HEK293 (cell line): ENCODE measurements at regions not wholly inside any gene's neighbourhood (a gene's known extent, or its start where the extent isn't known, plus 50 kb on each side); places are given as distances from the start of the nearest gene placed in this dataset.

ENCODE experiments used
- CTCF ChIA-PET: fragments of 350-600 bp; formaldehyde crosslinking; extraction: SDS; loops from one replicate; lab custom pipeline; 2021; ENCODE audit warnings: antibody characterized with exemption; lab: Yijun Ruan, JAX
- POLR2A ChIA-PET: fragments of 300-600 bp; formaldehyde crosslinking; extraction: SDS; loops from one replicate; lab custom pipeline; 2020; ENCODE audit warnings: antibody characterized with exemption, inconsistent platforms; lab: Yijun Ruan, JAX
- H3K27ac ChIP-seq: fragments of 200-500 bp; sonication (Bioruptor generic); 2 replicates; pipeline ENCODE4 v1.5.1; 2014; ENCODE audit warnings: low read depth, low read length, control low read depth, inconsistent platforms; ENCODE audit errors: extremely low read depth
- H3K36me3 ChIP-seq, 2 experiments: fragments of 200-500 bp in 1 of 2; sonication (Bioruptor generic) in 1 of 2; 1 replicate in 1 of 2; 2 replicates in 1 of 2; pipeline ENCODE4 v1.5.1; 2014 to 2017; ENCODE audit warnings: inconsistent platforms in 2 of 2, low read length in 2 of 2; ENCODE audit not compliant: control insufficient read depth in 2 of 2, insufficient read depth in 1 of 2
- H3K4me1 ChIP-seq: fragments of 200-500 bp; sonication (Bioruptor generic); 2 replicates; pipeline ENCODE4 v1.5.1; 2014; ENCODE audit warnings: mild to moderate bottlenecking, low read length, inconsistent platforms; ENCODE audit not compliant: control insufficient read depth, insufficient read depth
- H3K4me3 ChIP-seq: 2 replicates; pipeline ENCODE4 v1.5.1; 2011; ENCODE audit warnings: low read depth, mild to moderate bottlenecking, control low read depth, low read length, moderate library complexity
- H3K9me3 ChIP-seq: fragments of 200-500 bp; sonication (Bioruptor generic); 2 replicates; pipeline ENCODE4 v1.5.1; 2014; ENCODE audit warnings: low read depth, low read length, inconsistent platforms; ENCODE audit not compliant: control insufficient read depth, insufficient read depth
- AEBP2 ChIP-seq: fragments of 450-650 bp; formaldehyde crosslinking; IDR thresholded peaks from 2 replicates; pipeline ENCODE4 v1.5.1; 2016; ENCODE audit warnings: missing biosample characterization, missing genetic modification characterization, borderline replicate concordance
- BCL6B ChIP-seq: fragments of 450-650 bp; formaldehyde crosslinking; IDR thresholded peaks from 2 replicates; pipeline ENCODE4 v1.5.1; 2017; ENCODE audit warnings: missing biosample characterization, missing genetic modification characterization
- EGR2 ChIP-seq: fragments of 450-650 bp; formaldehyde crosslinking; IDR thresholded peaks from 2 replicates; pipeline ENCODE4 v1.5.1; 2016; ENCODE audit warnings: low read depth, missing biosample characterization, missing genetic modification characterization
- ELK4 ChIP-seq: IDR thresholded peaks from 2 replicates; pipeline ENCODE4 v1.6.1; 2011; ENCODE audit warnings: mild to moderate bottlenecking, low read depth, low read length, borderline replicate concordance
- GFI1B ChIP-seq: fragments of 450-650 bp; formaldehyde crosslinking; IDR thresholded peaks from 2 replicates; pipeline ENCODE4 v1.5.1; 2016; ENCODE audit warnings: missing biosample characterization, missing genetic modification characterization
- KLF9 ChIP-seq: fragments of 450-650 bp; formaldehyde crosslinking; IDR thresholded peaks from 2 replicates; pipeline ENCODE4 v1.5.1; 2016; ENCODE audit warnings: missing biosample characterization, missing genetic modification characterization, low read depth
- RBAK ChIP-seq: fragments of 450-650 bp; formaldehyde crosslinking; IDR thresholded peaks from 2 replicates; pipeline ENCODE4 v1.5.1; 2016; ENCODE audit warnings: missing biosample characterization, missing genetic modification characterization
- SP7 ChIP-seq: fragments of 450-650 bp; formaldehyde crosslinking; IDR thresholded peaks from 2 replicates; pipeline ENCODE4 v1.5.1; 2016; ENCODE audit warnings: missing biosample characterization, missing genetic modification characterization
- ZBTB11 ChIP-seq: fragments of 450-650 bp; formaldehyde crosslinking; conservative IDR thresholded peaks from 2 replicates; pipeline ENCODE4 v1.5.1; 2016; ENCODE audit warnings: low read depth, missing biosample characterization, missing genetic modification characterization
- ZBTB7A ChIP-seq: fragments of 450-650 bp; formaldehyde crosslinking; IDR thresholded peaks from 2 replicates; pipeline ENCODE4 v1.5.1; 2016; ENCODE audit warnings: low read depth, missing biosample characterization, missing genetic modification characterization
- ZFP41 ChIP-seq: fragments of 450-650 bp; formaldehyde crosslinking; IDR thresholded peaks from 2 replicates; pipeline ENCODE4 v1.5.1; 2016; ENCODE audit warnings: missing biosample characterization, missing genetic modification characterization, borderline replicate concordance
- ZNF157 ChIP-seq: fragments of 450-650 bp; formaldehyde crosslinking; IDR thresholded peaks from 2 replicates; pipeline ENCODE4 v1.5.1; 2016; ENCODE audit warnings: missing biosample characterization, missing genetic modification characterization
- ZNF214 ChIP-seq: fragments of 450-650 bp; formaldehyde crosslinking; IDR thresholded peaks from 2 replicates; pipeline ENCODE4 v1.5.1; 2017; ENCODE audit warnings: missing biosample characterization, mild to moderate bottlenecking, missing genetic modification characterization, borderline replicate concordance
- ZNF280C ChIP-seq: fragments of 450-650 bp; formaldehyde crosslinking; IDR thresholded peaks from 2 replicates; pipeline ENCODE4 v1.5.1; 2016; ENCODE audit warnings: missing biosample characterization, missing genetic modification characterization
- ZNF311 ChIP-seq: fragments of 450-650 bp; formaldehyde crosslinking; IDR thresholded peaks from 2 replicates; pipeline ENCODE4 v1.5.1; 2017; ENCODE audit warnings: missing biosample characterization, missing genetic modification characterization, borderline replicate concordance
- ZNF560 ChIP-seq: fragments of 450-650 bp; formaldehyde crosslinking; IDR thresholded peaks from 2 replicates; pipeline ENCODE4 v1.5.1; 2017; ENCODE audit warnings: missing biosample characterization, missing genetic modification characterization, borderline replicate concordance
- ZNF777 ChIP-seq: fragments of 450-650 bp; formaldehyde crosslinking; IDR thresholded peaks from 2 replicates; pipeline ENCODE4 v1.5.1; 2017; ENCODE audit warnings: missing biosample characterization, missing genetic modification characterization, borderline replicate concordance
- ZNF785 ChIP-seq: fragments of 450-650 bp; formaldehyde crosslinking; IDR thresholded peaks from 2 replicates; pipeline ENCODE4 v1.5.1; 2016; ENCODE audit warnings: missing biosample characterization, missing genetic modification characterization
- ZXDB ChIP-seq: fragments of 450-650 bp; formaldehyde crosslinking; IDR thresholded peaks from 2 replicates; pipeline ENCODE4 v1.5.1; 2016; ENCODE audit warnings: missing biosample characterization, missing genetic modification characterization

GRCh38 chr17:5783851-5784250 is 199.5 kb upstream of the NLRP1 start:
- no peak overlapping the region for H3K4me3 ChIP-seq
- ChIA-PET CTCF (interaction anchor here (0.6 kb wide), 1 partner anchor 79 kb away, joined by 3 read pairs; no protein-coding TSS in a partner anchor), POLR2A (no interaction called here)
- no peak overlapping the region for H3K27ac ChIP-seq
- H3K36me3 ChIP-seq: no peaks in the 10 kb centered on the region
- H3K9me3 ChIP-seq: peaks cover 2% of the 10 kb centered on the region; the same call in 1 of the 2 replicates
- TF ChIP-seq EGR2 (tag by site-specific recombination) (no peak), GFI1B (tag by site-specific recombination) (no peak), AEBP2 (tag by site-specific recombination) (no peak), ZNF214 (tag by site-specific recombination) (no peak), ZNF311 (tag by site-specific recombination) (no peak), ZNF280C (tag by site-specific recombination) (no peak), ELK4 (no peak), SP7 (no peak), ZBTB7A (tag by site-specific recombination) (no peak)
- TF ChIP-seq, all 188 proteins: peak for 0
- no peaks in the 10 kb centered on the region for H3K4me1 ChIP-seq

GRCh38 chr17:5784791-5785190 is 200.5 kb upstream of the NLRP1 start:
- ChIA-PET CTCF (no interaction called here), POLR2A (interaction anchor here (0.6 kb wide), 1 partner anchor 211 kb away, joined by 4 read pairs; no protein-coding TSS in a partner anchor)
- H3K36me3 ChIP-seq: no peaks in the 10 kb centered on the region
- TF ChIP-seq ZXDB (tag by site-specific recombination) (no peak), ZBTB7A (tag by site-specific recombination) (no peak)
- TF ChIP-seq, all 188 proteins: peak for 0
- H3K27ac ChIP-seq: no peak overlapping the region
- H3K4me1 ChIP-seq: no peaks in the 10 kb centered on the region
- peaks cover 2% of the 10 kb centered on the region; the same call in 1 of the 2 replicates for H3K9me3 ChIP-seq
- H3K4me3 ChIP-seq: no peak overlapping the region

- no peaks in the 10 kb centered on the region for H3K4me1 ChIP-seq
- POLR2A ChIA-PET: no interaction called here
- no peak overlapping the region for H3K4me3 ChIP-seq
- no peak overlapping the region for H3K27ac ChIP-seq
- H3K36me3 ChIP-seq: no peaks in the 10 kb centered on the region
- peaks cover 2% of the 10 kb centered on the region; the same call in 1 of the 2 replicates for H3K9me3 ChIP-seq
- CTCF ChIA-PET: interaction anchor here (0.6 kb wide), 1 partner anchor 496 kb away, joined by 3 read pairs; no protein-coding TSS in a partner anchor
- TF ChIP-seq ZBTB11 (tag by site-specific recombination) (no peak), ZNF560 (tag by site-specific recombination) (no peak), ZNF157 (tag by site-specific recombination) (no peak), KLF9 (tag by site-specific recombination) (no peak), ZFP41 (tag by site-specific recombination) (no peak), ZNF785 (no peak), RBAK (tag by site-specific recombination) (no peak), BCL6B (no peak), ZNF777 (tag by site-specific recombination) (no peak)
Observed at GRCh38 chr17:5785338-5785737, 201.0 kb upstream of the NLRP1 start.
